OCI-LY1 (cell line): ENCODE measurements at regions not wholly inside any gene's neighbourhood (a gene's known extent, or its start where the extent isn't known, plus 50 kb on each side); places are given as distances from the start of the nearest gene placed in this dataset.

ENCODE experiments used
- CTCF ChIP-seq: fragments of 200-600 bp; sonication (generic), shearing (Covaris generic); IDR thresholded peaks from 2 replicates; pipeline ENCODE4 v1.5.1; 2017; ENCODE audit warnings: mild to moderate bottlenecking, antibody characterized with exemption, low read length, moderate library complexity, mixed read lengths
- EZH2 ChIP-seq: fragments of 200-600 bp; sonication (generic), shearing (Covaris generic); IDR thresholded peaks from 2 replicates; pipeline ENCODE4 v1.8.0; 2017; ENCODE audit warnings: borderline replicate concordance, mixed run types, mild to moderate bottlenecking, antibody characterized with exemption, low read length, moderate library complexity, mixed read lengths

GRCh38 chr9:78468974-78469576 lies 172.2 kb downstream of the PSAT1 start:
- TF ChIP-seq CTCF = no peak
- TF ChIP-seq EZH2 = no peak
